ENCODE measurements at regions not wholly inside any gene's neighbourhood (a gene's known extent, or its start where the extent isn't known, plus 50 kb on each side); places are given as distances from the start of the nearest gene placed in this dataset.

DNA sequence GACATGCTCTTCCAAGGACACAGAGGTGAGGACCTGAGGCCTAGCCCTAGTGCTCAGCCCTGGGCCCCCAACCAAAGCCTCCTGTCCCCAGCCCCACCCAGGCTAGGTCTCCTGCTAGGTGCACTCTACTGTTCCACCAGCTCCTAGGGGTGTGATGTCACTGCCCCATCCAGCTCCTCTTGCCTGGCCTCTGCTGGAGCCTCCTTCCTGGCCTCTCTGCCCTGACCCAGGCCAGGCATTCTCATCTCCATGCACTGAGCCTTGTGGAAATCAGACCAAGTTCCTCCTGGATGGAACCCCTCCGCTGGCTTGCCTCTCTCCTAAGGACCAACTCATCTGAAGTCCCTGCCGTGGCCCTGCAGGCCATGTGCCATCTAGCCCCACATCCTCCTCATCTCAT lies 156.8 kb downstream of the INHBB start:
- no peak overlapping the region for H3K27ac Mint-ChIP-seq
- no peak overlapping the region for H3K4me3 ChIP-seq
- no peak overlapping the region for H3K27ac ChIP-seq (ENCODE audit: low read depth)
- no peak overlapping the region for H3K4me2 ChIP-seq
- H3F3A ChIP-seq (replicated peaks; ENCODE audit: low read depth), result no peaks in the 10 kb centered on the region
- DNase-seq (ENCODE audit: low spot score), result no peak
- H3K36me3 Mint-ChIP-seq (ENCODE audit: low read depth), result no peaks in the 10 kb centered on the region
- H3K27me3 ChIP-seq (ENCODE audit: insufficient read depth), result no peaks in the 10 kb centered on the region
- no peaks in the 10 kb centered on the region for H3K4me1 ChIP-seq (ENCODE audit: insufficient read depth)
- H2AFZ ChIP-seq, result no peak overlapping the region
- TF ChIP-seq, protein P1, sequence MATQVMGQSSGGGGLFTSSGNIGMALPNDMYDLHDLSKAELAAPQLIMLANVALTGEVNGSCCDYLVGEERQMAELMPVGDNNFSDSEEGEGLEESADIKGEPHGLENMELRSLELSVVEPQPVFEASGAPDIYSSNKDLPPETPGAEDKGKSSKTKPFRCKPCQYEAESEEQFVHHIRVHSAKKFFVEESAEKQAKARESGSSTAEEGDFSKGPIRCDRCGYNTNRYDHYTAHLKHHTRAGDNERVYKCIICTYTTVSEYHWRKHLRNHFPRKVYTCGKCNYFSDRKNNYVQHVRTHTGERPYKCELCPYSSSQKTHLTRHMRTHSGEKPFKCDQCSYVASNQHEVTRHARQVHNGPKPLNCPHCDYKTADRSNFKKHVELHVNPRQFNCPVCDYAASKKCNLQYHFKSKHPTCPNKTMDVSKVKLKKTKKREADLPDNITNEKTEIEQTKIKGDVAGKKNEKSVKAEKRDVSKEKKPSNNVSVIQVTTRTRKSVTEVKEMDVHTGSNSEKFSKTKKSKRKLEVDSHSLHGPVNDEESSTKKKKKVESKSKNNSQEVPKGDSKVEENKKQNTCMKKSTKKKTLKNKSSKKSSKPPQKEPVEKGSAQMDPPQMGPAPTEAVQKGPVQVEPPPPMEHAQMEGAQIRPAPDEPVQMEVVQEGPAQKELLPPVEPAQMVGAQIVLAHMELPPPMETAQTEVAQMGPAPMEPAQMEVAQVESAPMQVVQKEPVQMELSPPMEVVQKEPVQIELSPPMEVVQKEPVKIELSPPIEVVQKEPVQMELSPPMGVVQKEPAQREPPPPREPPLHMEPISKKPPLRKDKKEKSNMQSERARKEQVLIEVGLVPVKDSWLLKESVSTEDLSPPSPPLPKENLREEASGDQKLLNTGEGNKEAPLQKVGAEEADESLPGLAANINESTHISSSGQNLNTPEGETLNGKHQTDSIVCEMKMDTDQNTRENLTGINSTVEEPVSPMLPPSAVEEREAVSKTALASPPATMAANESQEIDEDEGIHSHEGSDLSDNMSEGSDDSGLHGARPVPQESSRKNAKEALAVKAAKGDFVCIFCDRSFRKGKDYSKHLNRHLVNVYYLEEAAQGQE (IDR thresholded peaks at IDR 0.05; ENCODE audit: unreplicated experiment), result no peak
- TF ChIP-seq CREB1 (CRISPR knock-in tag; IDR thresholded peaks at IDR 0.05; ENCODE audit: low read depth), result no peak
- TF ChIP-seq EZH2phosphoT487 (IDR thresholded peaks at IDR 0.05; ENCODE audit: unreplicated experiment), result no peak
- no peak for TF ChIP-seq ZNF331 (CRISPR knock-in tag; IDR thresholded peaks at IDR 0.05; ENCODE audit: low read depth)
- no peak for TF ChIP-seq JUNB (IDR thresholded peaks at IDR 0.05; ENCODE audit: unreplicated experiment)
- TF ChIP-seq NANOG (IDR thresholded peaks at IDR 0.05; ENCODE audit: borderline replicate concordance), result no peak
- TF ChIP-seq EZH2 (IDR thresholded peaks at IDR 0.05; ENCODE audit: low read depth, unreplicated experiment), result no peak
- TF ChIP-seq, protein P2, sequence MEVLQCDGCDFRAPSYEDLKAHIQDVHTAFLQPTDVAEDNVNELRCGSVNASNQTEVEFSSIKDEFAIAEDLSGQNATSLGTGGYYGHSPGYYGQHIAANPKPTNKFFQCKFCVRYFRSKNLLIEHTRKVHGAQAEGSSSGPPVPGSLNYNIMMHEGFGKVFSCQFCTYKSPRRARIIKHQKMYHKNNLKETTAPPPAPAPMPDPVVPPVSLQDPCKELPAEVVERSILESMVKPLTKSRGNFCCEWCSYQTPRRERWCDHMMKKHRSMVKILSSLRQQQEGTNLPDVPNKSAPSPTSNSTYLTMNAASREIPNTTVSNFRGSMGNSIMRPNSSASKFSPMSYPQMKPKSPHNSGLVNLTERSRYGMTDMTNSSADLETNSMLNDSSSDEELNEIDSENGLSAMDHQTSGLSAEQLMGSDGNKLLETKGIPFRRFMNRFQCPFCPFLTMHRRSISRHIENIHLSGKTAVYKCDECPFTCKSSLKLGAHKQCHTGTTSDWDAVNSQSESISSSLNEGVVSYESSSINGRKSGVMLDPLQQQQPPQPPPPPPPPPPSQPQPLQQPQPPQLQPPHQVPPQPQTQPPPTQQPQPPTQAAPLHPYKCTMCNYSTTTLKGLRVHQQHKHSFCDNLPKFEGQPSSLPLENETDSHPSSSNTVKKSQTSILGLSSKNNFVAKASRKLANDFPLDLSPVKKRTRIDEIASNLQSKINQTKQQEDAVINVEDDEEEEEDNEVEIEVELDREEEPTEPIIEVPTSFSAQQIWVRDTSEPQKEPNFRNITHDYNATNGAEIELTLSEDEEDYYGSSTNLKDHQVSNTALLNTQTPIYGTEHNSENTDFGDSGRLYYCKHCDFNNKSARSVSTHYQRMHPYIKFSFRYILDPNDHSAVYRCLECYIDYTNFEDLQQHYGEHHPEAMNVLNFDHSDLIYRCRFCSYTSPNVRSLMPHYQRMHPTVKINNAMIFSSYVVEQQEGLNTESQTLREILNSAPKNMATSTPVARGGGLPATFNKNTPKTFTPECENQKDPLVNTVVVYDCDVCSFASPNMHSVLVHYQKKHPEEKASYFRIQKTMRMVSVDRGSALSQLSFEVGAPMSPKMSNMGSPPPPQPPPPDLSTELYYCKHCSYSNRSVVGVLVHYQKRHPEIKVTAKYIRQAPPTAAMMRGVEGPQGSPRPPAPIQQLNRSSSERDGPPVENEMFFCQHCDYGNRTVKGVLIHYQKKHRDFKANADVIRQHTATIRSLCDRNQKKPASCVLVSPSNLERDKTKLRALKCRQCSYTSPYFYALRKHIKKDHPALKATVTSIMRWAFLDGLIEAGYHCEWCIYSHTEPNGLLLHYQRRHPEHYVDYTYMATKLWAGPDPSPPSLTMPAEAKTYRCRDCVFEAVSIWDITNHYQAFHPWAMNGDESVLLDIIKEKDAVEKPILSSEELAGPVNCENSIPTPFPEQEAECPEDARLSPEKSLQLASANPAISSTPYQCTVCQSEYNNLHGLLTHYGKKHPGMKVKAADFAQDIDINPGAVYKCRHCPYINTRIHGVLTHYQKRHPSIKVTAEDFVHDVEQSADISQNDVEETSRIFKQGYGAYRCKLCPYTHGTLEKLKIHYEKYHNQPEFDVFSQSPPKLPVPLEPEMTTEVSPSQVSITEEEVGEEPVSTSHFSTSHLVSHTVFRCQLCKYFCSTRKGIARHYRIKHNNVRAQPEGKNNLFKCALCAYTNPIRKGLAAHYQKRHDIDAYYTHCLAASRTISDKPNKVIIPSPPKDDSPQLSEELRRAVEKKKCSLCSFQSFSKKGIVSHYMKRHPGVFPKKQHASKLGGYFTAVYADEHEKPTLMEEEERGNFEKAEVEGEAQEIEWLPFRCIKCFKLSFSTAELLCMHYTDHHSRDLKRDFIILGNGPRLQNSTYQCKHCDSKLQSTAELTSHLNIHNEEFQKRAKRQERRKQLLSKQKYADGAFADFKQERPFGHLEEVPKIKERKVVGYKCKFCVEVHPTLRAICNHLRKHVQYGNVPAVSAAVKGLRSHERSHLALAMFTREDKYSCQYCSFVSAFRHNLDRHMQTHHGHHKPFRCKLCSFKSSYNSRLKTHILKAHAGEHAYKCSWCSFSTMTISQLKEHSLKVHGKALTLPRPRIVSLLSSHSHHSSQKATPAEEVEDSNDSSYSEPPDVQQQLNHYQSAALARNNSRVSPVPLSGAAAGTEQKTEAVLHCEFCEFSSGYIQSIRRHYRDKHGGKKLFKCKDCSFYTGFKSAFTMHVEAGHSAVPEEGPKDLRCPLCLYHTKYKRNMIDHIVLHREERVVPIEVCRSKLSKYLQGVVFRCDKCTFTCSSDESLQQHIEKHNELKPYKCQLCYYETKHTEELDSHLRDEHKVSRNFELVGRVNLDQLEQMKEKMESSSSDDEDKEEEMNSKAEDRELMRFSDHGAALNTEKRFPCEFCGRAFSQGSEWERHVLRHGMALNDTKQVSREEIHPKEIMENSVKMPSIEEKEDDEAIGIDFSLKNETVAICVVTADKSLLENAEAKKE (CRISPR knock-in tag; IDR thresholded peaks at IDR 0.05), result no peak
- TF ChIP-seq ZNF114 (CRISPR knock-in tag; IDR thresholded peaks at IDR 0.05), result no peak
- TF ChIP-seq POLR2AphosphoS5 (IDR thresholded peaks at IDR 0.05; ENCODE audit: low read depth), result no peak
- TF ChIP-seq, protein P3, sequence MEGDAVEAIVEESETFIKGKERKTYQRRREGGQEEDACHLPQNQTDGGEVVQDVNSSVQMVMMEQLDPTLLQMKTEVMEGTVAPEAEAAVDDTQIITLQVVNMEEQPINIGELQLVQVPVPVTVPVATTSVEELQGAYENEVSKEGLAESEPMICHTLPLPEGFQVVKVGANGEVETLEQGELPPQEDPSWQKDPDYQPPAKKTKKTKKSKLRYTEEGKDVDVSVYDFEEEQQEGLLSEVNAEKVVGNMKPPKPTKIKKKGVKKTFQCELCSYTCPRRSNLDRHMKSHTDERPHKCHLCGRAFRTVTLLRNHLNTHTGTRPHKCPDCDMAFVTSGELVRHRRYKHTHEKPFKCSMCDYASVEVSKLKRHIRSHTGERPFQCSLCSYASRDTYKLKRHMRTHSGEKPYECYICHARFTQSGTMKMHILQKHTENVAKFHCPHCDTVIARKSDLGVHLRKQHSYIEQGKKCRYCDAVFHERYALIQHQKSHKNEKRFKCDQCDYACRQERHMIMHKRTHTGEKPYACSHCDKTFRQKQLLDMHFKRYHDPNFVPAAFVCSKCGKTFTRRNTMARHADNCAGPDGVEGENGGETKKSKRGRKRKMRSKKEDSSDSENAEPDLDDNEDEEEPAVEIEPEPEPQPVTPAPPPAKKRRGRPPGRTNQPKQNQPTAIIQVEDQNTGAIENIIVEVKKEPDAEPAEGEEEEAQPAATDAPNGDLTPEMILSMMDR (conservative IDR thresholded peaks at IDR 0.05; ENCODE audit: low read depth in 2 of 2), result no peak
- no peak overlapping the region; the same call in 2 of the 3 replicates for H3K4me3 Mint-ChIP-seq
- no peaks in the 10 kb centered on the region for H3K36me3 ChIP-seq (ENCODE audit: insufficient read depth)
- no peaks in the 10 kb centered on the region for H3K9me2 ChIP-seq (ENCODE audit: insufficient read depth)
- peaks cover 6% of the 10 kb centered on the region; the same call in 2 of the 3 replicates for H3K4me1 Mint-ChIP-seq
- no peak for ATAC-seq
- H3K9me3 Mint-ChIP-seq, result no peaks in the 10 kb centered on the region; the same call in 2 of the 3 replicates
- H4K20me1 ChIP-seq (replicated peaks; ENCODE audit: insufficient read depth), result no peaks in the 10 kb centered on the region
- H3K27me3 Mint-ChIP-seq (ENCODE audit: insufficient read depth, low read depth, poor library complexity), result peaks cover 19% of the 10 kb centered on the region
- no peaks in the 10 kb centered on the region for H3K79me2 ChIP-seq (replicated peaks; ENCODE audit: insufficient read depth)
